K562 (cell line): ENCODE measurements at regions not wholly inside any gene's neighbourhood (a gene's known extent, or its start where the extent isn't known, plus 50 kb on each side); places are given as distances from the start of the nearest gene placed in this dataset.

Experiments
- ATAC-seq: fragments of 200-7000 bp; cut with Tn5 transposase; 3 replicates; pipeline ENCODE4 v1.9.1; 2020; ENCODE audit warnings: moderate library complexity
- BruUV-seq: library from RNA; stranded (reverse); fragments of 400-500 nt; replicated peaks from 2 replicates; lab custom pipeline; 2021; lab: Mats Ljungman, UMichigan
- CTCF ChIA-PET: fragments of 300-600 bp; formaldehyde crosslinking; extraction: SDS; loops from one replicate; lab custom pipeline; 2021; ENCODE audit warnings: low intra/inter-chr PET ratio; lab: Yijun Ruan, JAX
- POLR2A ChIA-PET: fragments of 300-600, 350-650 bp; sonication (Branson Sonifier 250); formaldehyde crosslinking; extraction: SDS; loops from one replicate; lab custom pipeline; 2021; ENCODE audit warnings: antibody characterized with exemption, inconsistent platforms; lab: Yijun Ruan, JAX
- DNase-seq, 4 experiments: peaks; one replicate each; pipeline versions ENCODE4 v3.0.0 to v3.0.0-alpha.2; 2011 to 2018; ENCODE audit warnings: low spot score in 3 of 4, mixed read lengths in 3 of 4; ENCODE audit errors: extremely low read depth in 1 of 4
- FAIRE-seq: peaks from 2 replicates; lab custom pipeline; 2011; peaks lifted over from hg19 to GRCh38; lab: Jason Lieb, UNC
- H2AFZ ChIP-seq: 2 replicates; pipeline ENCODE4 v1.6.0; 2011; ENCODE audit warnings: low read depth, low read length, control low read depth, inconsistent platforms
- H3K27ac ChIP-seq: fragments of 200-600 bp; 3 replicates; pipeline ENCODE4 v1.8.0; 2011; ENCODE audit warnings: low read depth, mild to moderate bottlenecking, control low read depth, inconsistent platforms, low read length, moderate library complexity, mixed read lengths; ENCODE audit errors: extremely low read depth
- H3K27me3 ChIP-seq, 2 experiments: fragments of 300-600 bp in 1 of 2; 2 replicates in 1 of 2; 3 replicates in 1 of 2; pipeline versions ENCODE4 v1.6.0 to v1.8.0; 2011; ENCODE audit warnings: inconsistent platforms in 2 of 2, low read length in 2 of 2, mild to moderate bottlenecking in 1 of 2, mixed read lengths in 1 of 2, moderate library complexity in 1 of 2; ENCODE audit not compliant: control insufficient read depth in 2 of 2, insufficient read depth in 2 of 2
- H3K36me3 ChIP-seq: fragments of 300-600 bp; 3 replicates; pipeline ENCODE4 v1.8.0; 2011; ENCODE audit warnings: mild to moderate bottlenecking, low read length, inconsistent platforms; ENCODE audit not compliant: control insufficient read depth, insufficient read depth
- H3K4me1 ChIP-seq, 2 experiments: fragments of 200-600 bp in 1 of 2; replicated peaks in 1 of 2; 2 replicates in 1 of 2; 3 replicates in 1 of 2; pipeline versions ENCODE4 v1.5.1 to v1.8.0; 2011; ENCODE audit warnings: inconsistent platforms in 2 of 2, low read length in 2 of 2, mild to moderate bottlenecking in 1 of 2, mixed read lengths in 1 of 2, moderate library complexity in 1 of 2; ENCODE audit not compliant: control insufficient read depth in 2 of 2, insufficient read depth in 2 of 2
- H3K4me2 ChIP-seq: 2 replicates; pipeline ENCODE4 v1.6.1; 2011; ENCODE audit warnings: low read length, control low read depth, inconsistent platforms, mixed read lengths; ENCODE audit not compliant: insufficient read depth
- H3K4me3 ChIP-seq: fragments of 200-600 bp; sonication (generic), shearing (Covaris generic); 2 replicates; pipeline ENCODE4 v1.5.1; 2016; ENCODE audit warnings: control low read depth, inconsistent platforms
- H3K79me2 ChIP-seq: fragments of 200-600 bp; 3 replicates; pipeline ENCODE4 v1.8.0; 2011; ENCODE audit warnings: low read length, inconsistent platforms; ENCODE audit not compliant: control insufficient read depth, insufficient read depth
- H3K9ac ChIP-seq, 2 experiments: 2 replicates each; pipeline versions ENCODE4 v1.6.0 to v1.6.1; 2011; ENCODE audit warnings: low read depth in 2 of 2, low read length in 2 of 2, control low read depth in 1 of 2, inconsistent platforms in 1 of 2, mild to moderate bottlenecking in 1 of 2, mixed read lengths in 1 of 2; ENCODE audit not compliant: insufficient read depth in 1 of 2
- H3K9me1 ChIP-seq: one replicate; pipeline ENCODE4 v1.6.0; 2011; ENCODE audit warnings: inconsistent platforms, mild to moderate bottlenecking, low read length, moderate library complexity; ENCODE audit not compliant: control insufficient read depth, insufficient read depth
- H3K9me3 ChIP-seq: replicated peaks from 2 replicates; pipeline ENCODE4 v1.5.1; 2011; ENCODE audit warnings: low read depth, low read length, inconsistent platforms; ENCODE audit not compliant: control insufficient read depth, insufficient read depth
- H4K20me1 ChIP-seq: replicated peaks from 2 replicates; pipeline ENCODE4 v1.6.1; 2011; ENCODE audit warnings: low read length, inconsistent platforms, mixed read lengths; ENCODE audit not compliant: control insufficient read depth, insufficient read depth
- BHLHE40 ChIP-seq: IDR thresholded peaks from 2 replicates; pipeline ENCODE4 v1.6.1; 2011; ENCODE audit warnings: low read length, improper control_type of control experiment
- ELF4 ChIP-seq: fragments of 450-650 bp; formaldehyde crosslinking; IDR thresholded peaks from 2 replicates; pipeline ENCODE4 v1.4.0; 2022; ENCODE audit warnings: missing genetic modification characterization
- ESRRA ChIP-seq: fragments of 450-650 bp; IDR thresholded peaks from 2 replicates; pipeline ENCODE4 v1.6.1; 2014; ENCODE audit warnings: low read depth, mild to moderate bottlenecking, moderate library complexity, borderline replicate concordance
- FOS ChIP-seq: IDR thresholded peaks from 3 replicates; pipeline ENCODE4 v1.6.1; 2011; ENCODE audit not compliant: insufficient read length; ENCODE audit errors: extremely low read depth
- HDAC2 ChIP-seq: fragments of 450-650 bp; IDR thresholded peaks from 2 replicates; pipeline ENCODE4 v1.6.1; 2016; ENCODE audit warnings: mild to moderate bottlenecking
- MAFF ChIP-seq: IDR thresholded peaks from 2 replicates; pipeline ENCODE4 v1.6.1; 2012; ENCODE audit warnings: low read length, improper control_type of control experiment
- MBD2 ChIP-seq: sonication (generic); IDR thresholded peaks from 2 replicates; pipeline ENCODE4 v1.6.1; 2016; ENCODE audit warnings: low read depth, borderline replicate concordance
- NCOA1 ChIP-seq: fragments of 450-650 bp; IDR thresholded peaks from 2 replicates; pipeline ENCODE4 v1.6.1; 2016; ENCODE audit warnings: low read depth
- PML ChIP-seq: IDR thresholded peaks from 2 replicates; pipeline ENCODE4 v1.6.1; 2012; ENCODE audit warnings: low read length, inconsistent platforms
- RAD21 ChIP-seq, 2 experiments: fragments of 250-450 bp in 1 of 2; fragments of 450-650 bp in 1 of 2; sonication (Bioruptor Pico) in 1 of 2; formaldehyde crosslinking in 1 of 2; IDR thresholded peaks in 1 of 2; conservative IDR thresholded peaks in 1 of 2; 2 replicates each; pipeline versions ENCODE4 v1.4.0 to v1.8.0; 2020 to 2022; ENCODE audit warnings: mild to moderate bottlenecking in 2 of 2, moderate library complexity in 1 of 2
- RBFOX2 ChIP-seq: fragments of 200-400 bp; formaldehyde crosslinking; IDR thresholded peaks from 2 replicates; pipeline ENCODE4 v1.6.1; 2017; ENCODE audit warnings: low read depth, mild to moderate bottlenecking, low read length, moderate library complexity
- RHOXF2B ChIP-seq: fragments of 250-450 bp; sonication (Bioruptor Pico); conservative IDR thresholded peaks from 2 replicates; pipeline ENCODE4 v1.5.1; 2021
- SAFB ChIP-seq: fragments of 200-400 bp; formaldehyde crosslinking; IDR thresholded peaks from 2 replicates; pipeline ENCODE4 v1.6.1; 2017; ENCODE audit warnings: low read depth, low read length, borderline replicate concordance
- SMAD3 ChIP-seq: fragments of 450-650 bp; formaldehyde crosslinking; conservative IDR thresholded peaks from 2 replicates; pipeline ENCODE4 v1.4.0; 2020; ENCODE audit warnings: mild to moderate bottlenecking
- SMARCB1 ChIP-seq: IDR thresholded peaks from 2 replicates; pipeline ENCODE4 v1.6.1; 2011; ENCODE audit warnings: improper control_type of control experiment, low read depth; ENCODE audit not compliant: insufficient read length
- TFAP4 ChIP-seq: sonication (generic); formaldehyde crosslinking; IDR thresholded peaks from 2 replicates; pipeline ENCODE4 v1.8.0; 2022; ENCODE audit warnings: missing genetic modification reagents, mild to moderate bottlenecking, moderate library complexity, borderline replicate concordance
- VEZF1 ChIP-seq: fragments of 200-800 bp; sonication (Bioruptor generic); IDR thresholded peaks from 2 replicates; pipeline ENCODE4 v1.6.1; 2017; ENCODE audit warnings: missing genetic modification characterization, missing compliant biosample characterization
- ZFP91 ChIP-seq: sonication (generic); formaldehyde crosslinking; IDR thresholded peaks from 2 replicates; pipeline ENCODE4 v1.8.0; 2022; ENCODE audit warnings: mild to moderate bottlenecking, missing genetic modification reagents
- ZNF431 ChIP-seq: sonication (generic); formaldehyde crosslinking; IDR thresholded peaks from 2 replicates; pipeline ENCODE4 v1.8.0; 2022; ENCODE audit warnings: mild to moderate bottlenecking, missing genetic modification reagents
- ZNF707 ChIP-seq: fragments of 250-450 bp; sonication (Bioruptor Pico); conservative IDR thresholded peaks from 2 replicates; pipeline ENCODE4 v1.8.0; 2022; ENCODE audit warnings: inconsistent platforms, mild to moderate bottlenecking, moderate library complexity
- WGBS: fragments of 100-300 bp; shearing (Covaris generic); methylation state at CpG from one replicate; pipeline ENCODE4 v1.1.6; 2016; ENCODE audit warnings: low coverage, mixed read lengths; ENCODE audit not compliant: insufficient coverage; ENCODE audit errors: missing lambda C conversion rate; 5-methylcytosine and 5-hydroxymethylcytosine counted together
- in situ Hi-C: fragments of 300-500 bp; cut with MboI; formaldehyde crosslinking; loops from 4 replicates; pipeline ENCODE4 v1.15.0; 2018; ENCODE audit warnings: inconsistent platforms, mixed read lengths
- intact Hi-C: fragments of 100-400 bp; cut with micrococcal nuclease; formaldehyde crosslinking; loops from 2 replicates; pipeline ENCODE4 v1.14.2; 2022

- ATAC-seq (peak; percentile 35), FAIRE-seq (peak; percentile 85), DNase-seq (peak; percentile 83 to 89 (median 84))
- Histone ChIP-seq H3K27me3 (no peaks in the 10 kb centered on the region), H3K27ac (peak overlapping the region; percentile 70), H3K79me2 (peaks cover 91% of the 10 kb centered on the region), H3K36me3 (no peaks in the 10 kb centered on the region; the same call in 2 of the 3 replicates), H3K9me1 (no peaks in the 10 kb centered on the region), H3K9me3 (no peaks in the 10 kb centered on the region), H3K4me2 (peak overlapping the region; percentile 74), H3K9ac (peak overlapping the region in 1 of 2 experiments; percentile 47; a peak in 3 of 4 replicates), H4K20me1 (0 out of 2 replicates have a peak, but pooled peaks cover 8% of the 10 kb centered on the region), H3K4me3 (no peak overlapping the region), H3K4me1 (peaks cover 52 to 73% of the 10 kb centered on the region in 2 experiments), H2AFZ (peak overlapping the region; percentile 15; the same call in 1 of the 2 replicates)
- WGBS, result 0% methylated on average over 4 of the region's 4 CpGs
- intact Hi-C loops, result loop anchor here (5.0 kb wide), 1 partner anchor 34 kb away; no protein-coding TSS in a partner anchor
- in situ Hi-C loops, result no loop called here
- ChIA-PET CTCF (no interaction called here), POLR2A (interaction anchor here (0.6 to 1.2 kb wide), 4 partner anchors 8 to 162 kb away, joined by 3 read pairs; partner anchors contain the start of gene MTHFD2)
- no TSS peak for BruUV-seq
- TF ChIP-seq VEZF1 (CRISPR knock-in tag), result no peak
- TF ChIP-seq TFAP4 (CRISPR knock-in tag), result no peak
- no peak for TF ChIP-seq SMAD3 (CRISPR knock-in tag)
- no peak for TF ChIP-seq BHLHE40
- TF ChIP-seq PML, result peak; percentile 69
- no peak for TF ChIP-seq SMARCB1
- peak; percentile 67 for TF ChIP-seq MAFF
- no peak for TF ChIP-seq RBFOX2
- TF ChIP-seq MBD2, result no peak
- TF ChIP-seq RHOXF2B (CRISPR knock-in tag), result no peak
- TF ChIP-seq FOS, result no peak
- peak; percentile 90; the same call in 1 of the 2 replicates for TF ChIP-seq HDAC2
- no peak for TF ChIP-seq ZFP91 (CRISPR knock-in tag)
- peak; percentile 83 for TF ChIP-seq NCOA1
- TF ChIP-seq ESRRA, result peak; percentile 81; the same call in 1 of the 2 replicates
- peak in 1 of 2 experiments; percentile 20; a peak in 1 of 4 replicates for TF ChIP-seq RAD21 (CRISPR knock-in tag; conservative IDR thresholded peaks at IDR 0.05 in 1 of 2, IDR thresholded peaks at IDR 0.05 in 1 of 2)
- no peak for TF ChIP-seq SAFB
- no peak for TF ChIP-seq ELF4 (CRISPR knock-in tag)
- TF ChIP-seq ZNF431 (CRISPR knock-in tag), result no peak
- TF ChIP-seq ZNF707 (CRISPR knock-in tag), result no peak
These were observed 51.9 kb downstream of the TET3 start for GRCh38 chr2:74036450-74037195.
